Colonic mucosa (tissue), 4 donors: ENCODE measurements at regions not wholly inside any gene's neighbourhood (a gene's known extent, or its start where the extent isn't known, plus 50 kb on each side); places are given as distances from the start of the nearest gene placed in this dataset.

ENCODE experiments used
- DNase-seq: peaks from one replicate; pipeline ENCODE4 v3.0.0-alpha.2; 2020
- H3K27ac ChIP-seq: fragments of 200-600 bp; one replicate; pipeline ENCODE4 v1.8.0; 2021
- H3K27me3 ChIP-seq: fragments of 200-600 bp; one replicate; pipeline ENCODE4 v1.8.0; 2021
- H3K36me3 ChIP-seq: fragments of 200-600 bp; one replicate; pipeline ENCODE4 v1.8.0; 2021
- H3K4me1 ChIP-seq: fragments of 200-600 bp; one replicate; pipeline ENCODE4 v1.8.0; 2021; ENCODE audit warnings: mild to moderate bottlenecking
- H3K4me3 ChIP-seq: fragments of 200-600 bp; one replicate; pipeline ENCODE4 v1.8.0; 2021
- H3K9ac ChIP-seq, 2 donors: one replicate each; pipeline ENCODE4 v1.7.0; 2013; ENCODE audit warnings: control low read depth in 2 of 2, low read depth in 2 of 2, low read length in 2 of 2
- H3K9me3 ChIP-seq: fragments of 200-600 bp; one replicate; pipeline ENCODE4 v1.8.0; 2021
- intact Hi-C: fragments of 100-400 bp; cut with DNase I; formaldehyde crosslinking; loops from one replicate; pipeline ENCODE4 v1.14.1; 2022
- TF ChIP-seq, protein P1 (sequence below): fragments of 200-600 bp; IDR thresholded peaks from one replicate; pipeline ENCODE4 v1.8.0; 2022; ENCODE audit warnings: antibody characterized with exemption, mild to moderate bottlenecking
- donor health status: healthy.
- donor health status: DM: no; HTN: no; CAD: no.
- donor health status: DM: no; HTN: no; CAD: no.

DNA sequence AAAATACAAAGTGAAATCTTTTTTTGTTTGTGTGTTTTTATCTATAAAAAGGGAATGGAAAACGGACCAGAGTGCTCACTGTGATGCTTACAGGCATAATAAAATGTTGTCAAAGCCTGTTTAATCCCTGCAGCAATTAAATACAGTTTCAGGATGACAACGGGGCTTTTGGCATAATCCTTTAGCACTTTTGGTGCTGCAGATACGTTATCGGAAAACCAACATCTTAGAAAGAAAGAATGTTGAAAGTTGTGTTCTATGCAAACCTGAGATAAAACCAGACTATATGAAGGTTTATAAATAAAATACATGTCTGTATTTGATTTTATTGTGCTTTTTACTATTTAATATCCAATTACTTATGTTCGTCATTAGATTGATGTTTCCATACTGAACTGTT is 307.4 kb upstream of the DAB2 start:
- Histone ChIP-seq H3K4me3 (no peak overlapping the region), H3K9me3 (no peaks in the 10 kb centered on the region), H3K9ac (no peak overlapping the region), H3K4me1 (no peaks in the 10 kb centered on the region), H3K36me3 (no peaks in the 10 kb centered on the region), H3K27ac (no peak overlapping the region), H3K27me3 (no peaks in the 10 kb centered on the region)
- intact Hi-C loops: no loop called here
- DNase-seq: no peak
- TF ChIP-seq, protein P1, sequence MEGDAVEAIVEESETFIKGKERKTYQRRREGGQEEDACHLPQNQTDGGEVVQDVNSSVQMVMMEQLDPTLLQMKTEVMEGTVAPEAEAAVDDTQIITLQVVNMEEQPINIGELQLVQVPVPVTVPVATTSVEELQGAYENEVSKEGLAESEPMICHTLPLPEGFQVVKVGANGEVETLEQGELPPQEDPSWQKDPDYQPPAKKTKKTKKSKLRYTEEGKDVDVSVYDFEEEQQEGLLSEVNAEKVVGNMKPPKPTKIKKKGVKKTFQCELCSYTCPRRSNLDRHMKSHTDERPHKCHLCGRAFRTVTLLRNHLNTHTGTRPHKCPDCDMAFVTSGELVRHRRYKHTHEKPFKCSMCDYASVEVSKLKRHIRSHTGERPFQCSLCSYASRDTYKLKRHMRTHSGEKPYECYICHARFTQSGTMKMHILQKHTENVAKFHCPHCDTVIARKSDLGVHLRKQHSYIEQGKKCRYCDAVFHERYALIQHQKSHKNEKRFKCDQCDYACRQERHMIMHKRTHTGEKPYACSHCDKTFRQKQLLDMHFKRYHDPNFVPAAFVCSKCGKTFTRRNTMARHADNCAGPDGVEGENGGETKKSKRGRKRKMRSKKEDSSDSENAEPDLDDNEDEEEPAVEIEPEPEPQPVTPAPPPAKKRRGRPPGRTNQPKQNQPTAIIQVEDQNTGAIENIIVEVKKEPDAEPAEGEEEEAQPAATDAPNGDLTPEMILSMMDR: no peak

DNA sequence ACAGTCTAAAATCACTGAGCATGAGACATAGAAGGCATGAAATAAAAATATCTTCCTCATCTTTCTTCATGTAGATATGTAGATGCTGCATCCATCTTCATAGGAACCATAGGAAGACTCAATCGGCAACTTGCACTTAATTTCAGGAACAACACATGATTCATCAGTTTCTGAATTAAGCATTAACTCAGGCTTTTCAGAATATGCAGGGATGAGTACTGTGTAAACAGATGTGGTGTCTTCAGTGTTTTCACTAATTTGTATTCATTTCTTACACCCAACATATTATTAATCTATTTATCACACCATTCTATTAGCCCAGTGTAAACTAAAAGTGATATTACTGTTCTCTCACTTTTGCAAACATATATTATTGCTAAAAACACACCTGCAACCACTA is 305.9 kb upstream of the DAB2 start:
- Histone ChIP-seq H3K36me3 (no peaks in the 10 kb centered on the region), H3K4me1 (no peaks in the 10 kb centered on the region), H3K4me3 (no peak overlapping the region), H3K9me3 (no peaks in the 10 kb centered on the region), H3K27me3 (no peaks in the 10 kb centered on the region), H3K9ac (no peak overlapping the region), H3K27ac (no peak overlapping the region)
- TF ChIP-seq, protein P1: no peak
- DNase-seq: no peak
- intact Hi-C loops: no loop called here

GRCh38 chr5:39730006-39730405 is 305.2 kb upstream of the DAB2 start:
- Histone ChIP-seq H3K4me1 (no peaks in the 10 kb centered on the region), H3K9me3 (no peaks in the 10 kb centered on the region), H3K27me3 (no peaks in the 10 kb centered on the region), H3K27ac (no peak overlapping the region), H3K9ac (no peak overlapping the region), H3K36me3 (no peaks in the 10 kb centered on the region), H3K4me3 (no peak overlapping the region)
- TF ChIP-seq, protein P1: no peak
- no peak for DNase-seq
- intact Hi-C loops: no loop called here

GRCh38 chr5:39726467-39726866 is 301.7 kb upstream of the DAB2 start:
- no peak for DNase-seq
- H3K9me3 ChIP-seq: no peaks in the 10 kb centered on the region
- H3K36me3 ChIP-seq: no peaks in the 10 kb centered on the region
- H3K27ac ChIP-seq: no peak overlapping the region
- no peak overlapping the region for H3K9ac ChIP-seq
- no peaks in the 10 kb centered on the region for H3K27me3 ChIP-seq
- intact Hi-C loops: no loop called here
- no peak overlapping the region for H3K4me3 ChIP-seq
- H3K4me1 ChIP-seq: no peaks in the 10 kb centered on the region
- TF ChIP-seq, protein P1: no peak

GRCh38 chr5:39721394-39721793 is 296.6 kb upstream of the DAB2 start:
- Histone ChIP-seq H3K9me3 (no peaks in the 10 kb centered on the region), H3K9ac (no peak overlapping the region), H3K36me3 (no peaks in the 10 kb centered on the region), H3K4me3 (no peak overlapping the region), H3K4me1 (no peaks in the 10 kb centered on the region), H3K27me3 (no peaks in the 10 kb centered on the region), H3K27ac (no peak overlapping the region)
- DNase-seq: no peak
- intact Hi-C loops: no loop called here
- TF ChIP-seq, protein P1: no peak

GRCh38 chr5:39720136-39720535 is 295.4 kb upstream of the DAB2 start:
- H3K27me3 ChIP-seq: no peaks in the 10 kb centered on the region
- H3K36me3 ChIP-seq: no peaks in the 10 kb centered on the region
- no peak for DNase-seq
- H3K9me3 ChIP-seq: no peaks in the 10 kb centered on the region
- H3K27ac ChIP-seq: no peak overlapping the region
- TF ChIP-seq, protein P1: no peak
- H3K4me1 ChIP-seq: no peaks in the 10 kb centered on the region
- intact Hi-C loops: no loop called here
- H3K4me3 ChIP-seq: no peak overlapping the region
- no peak overlapping the region for H3K9ac ChIP-seq
